ENCODE measurements at regions not wholly inside any gene's neighbourhood (a gene's known extent, or its start where the extent isn't known, plus 50 kb on each side); places are given as distances from the start of the nearest gene placed in this dataset.
"Not testable (repeated sequence)": the region's sequence is repeated elsewhere in the genome, so short reads cannot be mapped to it uniquely, and the experiment has no call there.

GRCh38 chr21:20016435-20017005 lies 981.7 kb upstream of the NCAM2 start:
- DNase-seq = no peak

DNA sequence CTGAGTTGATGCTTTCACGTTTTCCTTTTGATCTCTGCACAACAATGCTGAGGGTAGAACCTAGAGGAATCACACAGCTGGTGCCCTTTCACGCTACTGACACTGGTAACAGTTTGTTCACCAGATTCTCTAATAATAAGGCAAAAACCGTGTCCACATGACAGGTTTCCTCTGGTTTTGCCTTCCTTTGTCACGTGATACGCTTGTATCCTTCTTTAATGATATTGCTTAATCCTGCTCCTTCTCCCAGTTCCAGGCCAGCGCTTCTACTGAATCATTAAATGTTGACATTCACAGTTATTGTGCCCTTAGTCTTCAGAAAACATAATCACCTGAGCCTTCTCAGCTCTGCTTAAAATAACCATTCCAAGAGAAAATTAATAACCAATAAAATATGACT lies 978.2 kb upstream of the NCAM2 start:
- no peak for DNase-seq

DNA sequence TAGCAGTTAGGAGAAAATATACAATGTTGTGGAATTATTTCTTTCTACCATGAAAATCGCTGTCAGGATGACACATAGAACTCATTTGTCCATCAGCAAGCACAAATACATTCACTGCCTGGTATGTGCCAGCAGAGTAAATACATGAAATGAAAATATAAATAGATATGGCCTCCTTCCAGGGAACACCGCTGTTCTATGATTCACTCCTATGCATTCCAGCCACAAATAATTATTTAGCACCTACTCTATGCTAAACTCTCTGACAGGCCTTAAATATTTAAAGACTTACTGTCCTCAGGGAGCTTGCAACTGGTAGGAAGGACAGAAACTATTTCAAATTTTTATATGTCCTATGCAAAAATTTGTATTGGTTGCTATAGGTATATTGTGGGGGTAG lies 975.0 kb upstream of the NCAM2 start:
- no peak for DNase-seq

GRCh38 chr21:20024741-20025140 lies 973.5 kb upstream of the NCAM2 start:
- DNase-seq = no peak

DNA sequence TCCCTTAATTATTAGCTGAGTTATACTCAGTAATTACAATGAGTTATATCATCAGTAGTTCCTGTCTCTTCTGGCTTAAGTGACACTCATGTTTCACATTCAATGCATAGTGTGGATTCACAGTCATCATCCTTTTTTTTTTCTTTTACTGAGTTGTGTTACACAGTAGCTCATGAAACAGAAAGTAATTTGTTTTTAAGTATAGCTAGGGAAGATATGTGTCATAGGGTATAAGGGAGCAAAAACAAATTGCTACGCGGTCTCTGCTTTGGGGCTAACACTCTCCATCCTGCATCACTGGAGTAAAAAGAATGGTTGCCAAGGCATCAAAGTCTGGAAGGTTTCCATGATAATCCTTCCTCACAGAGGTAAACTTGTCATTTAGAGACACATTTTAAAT lies 971.7 kb upstream of the NCAM2 start:
- no peak for DNase-seq

GRCh38 chr21:20030390-20030789 lies 967.8 kb upstream of the NCAM2 start:
- DNase-seq = no peak

DNA sequence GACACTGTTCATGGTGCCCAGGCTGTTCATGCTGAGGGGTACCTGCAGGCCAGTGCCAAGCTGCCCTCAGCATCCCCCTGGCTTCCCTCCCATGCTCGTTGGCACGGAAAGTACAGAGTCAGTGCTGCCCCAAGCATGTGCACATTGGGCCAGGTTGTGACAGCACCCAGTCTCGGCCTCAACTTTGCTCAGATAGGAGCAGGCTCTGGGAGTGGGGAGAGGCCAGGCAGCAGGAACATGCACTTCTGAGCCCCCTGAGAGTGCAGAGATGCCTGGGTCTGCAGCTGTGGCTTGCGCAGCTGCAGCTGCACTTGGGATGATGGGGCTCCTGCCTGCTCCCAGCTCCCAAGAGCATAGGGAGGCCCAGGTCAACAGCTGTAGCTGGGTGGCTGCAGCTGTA lies 966.4 kb upstream of the NCAM2 start:
- DNase-seq = no peak

DNA sequence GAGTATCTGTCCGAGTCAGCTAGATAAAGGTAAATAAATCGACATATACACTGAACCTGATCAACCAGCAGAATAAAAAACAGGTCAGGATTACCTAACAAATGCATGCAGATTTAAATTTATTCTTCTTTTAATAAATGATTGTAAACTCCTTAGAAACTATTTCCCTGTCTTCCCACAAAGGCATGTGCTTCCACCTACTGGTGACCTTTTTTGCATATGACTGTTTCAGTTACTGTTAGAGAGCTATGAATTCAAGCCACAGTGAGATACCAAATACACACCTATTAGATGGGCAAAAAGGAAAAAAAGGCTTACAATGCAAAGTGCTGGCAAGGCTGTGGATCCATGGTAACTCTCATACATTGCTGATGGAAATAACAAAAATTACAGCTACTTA lies 957.4 kb upstream of the NCAM2 start:
- no peak for DNase-seq

GRCh38 chr21:20045197-20045596 lies 953.0 kb upstream of the NCAM2 start:
- DNase-seq = no peak

- not testable (repeated sequence) for DNase-seq
Observed at GRCh38 chr21:20048130-20048837, 949.9 kb upstream of the NCAM2 start.

- DNase-seq = no peak
Observed at GRCh38 chr21:20083336-20083735, 914.9 kb upstream of the NCAM2 start.

- no peak for DNase-seq
Observed at GRCh38 chr21:20083925-20084324, 914.3 kb upstream of the NCAM2 start.

DNA sequence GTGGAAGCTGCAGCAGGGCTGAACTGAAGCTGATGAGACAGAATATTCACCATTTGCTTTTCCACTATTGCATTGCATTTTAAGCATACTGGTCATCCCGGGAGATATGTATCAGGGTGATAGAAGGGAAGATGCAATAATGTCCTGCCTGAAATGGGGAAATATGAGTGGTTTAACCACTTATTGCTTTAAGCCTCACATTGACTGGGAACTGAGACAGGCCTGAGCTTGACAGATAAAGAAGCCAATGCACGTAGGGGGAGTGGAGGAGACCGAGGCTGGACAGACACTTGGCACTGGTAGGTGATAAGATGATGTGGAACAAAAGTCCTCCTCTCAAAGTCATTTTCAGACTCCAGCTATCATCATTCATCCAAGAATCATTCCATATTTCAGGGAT lies 911.7 kb upstream of the NCAM2 start:
- DNase-seq = no peak

GRCh38 chr21:20106368-20106767 lies 891.8 kb upstream of the NCAM2 start:
- no peak for DNase-seq

- DNase-seq = no peak
Observed at GRCh38 chr21:20108016-20108415, 890.2 kb upstream of the NCAM2 start.

GRCh38 chr21:20108976-20109540 lies 889.2 kb upstream of the NCAM2 start:
- no peak for DNase-seq

GRCh38 chr21:20110368-20110767 lies 887.8 kb upstream of the NCAM2 start:
- DNase-seq = no peak

DNA sequence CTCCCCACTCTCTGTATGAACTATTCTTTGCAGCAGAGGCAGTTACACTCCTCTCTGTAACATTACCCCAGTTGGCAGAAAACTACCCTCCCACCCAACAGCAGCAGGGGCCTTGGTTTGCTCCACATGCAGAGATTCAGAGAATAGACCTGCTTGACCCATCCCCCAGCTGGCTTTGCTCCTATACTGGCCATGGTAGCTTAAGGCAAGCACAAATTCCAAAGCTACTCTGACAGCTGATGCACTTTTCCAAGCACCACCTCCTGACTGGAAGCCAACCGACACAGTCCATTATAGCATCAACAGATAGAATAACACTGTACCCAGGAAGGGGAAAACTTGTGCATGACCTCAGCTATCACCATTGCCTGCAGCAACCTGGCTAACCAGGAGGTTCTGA lies 846.5 kb upstream of the NCAM2 start:
- no peak for DNase-seq

- DNase-seq = no peak
Observed at GRCh38 chr21:20163167-20163566, 835.0 kb upstream of the NCAM2 start.

DNA sequence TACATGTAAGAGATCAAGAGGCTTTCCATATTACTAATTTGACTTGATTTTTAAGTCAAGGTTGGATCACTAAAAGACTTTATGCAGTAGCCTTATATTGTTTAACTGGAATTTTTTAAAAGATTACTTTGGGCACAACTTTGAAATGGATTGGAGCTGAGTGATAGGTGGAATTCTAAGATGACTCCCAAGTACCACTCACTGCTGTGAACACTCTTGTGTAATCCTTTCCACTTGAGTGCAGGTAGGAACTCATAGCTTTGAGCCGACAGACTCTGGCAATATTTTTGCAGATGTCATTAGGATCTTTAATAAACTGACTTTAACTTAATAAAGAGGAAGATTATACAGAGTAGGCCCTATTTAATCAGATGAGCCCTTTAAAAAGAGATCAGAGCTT lies 831.1 kb upstream of the NCAM2 start:
- DNase-seq = no peak

- DNase-seq = no peak
Observed at GRCh38 chr21:20169812-20170576, 828.2 kb upstream of the NCAM2 start.

DNA sequence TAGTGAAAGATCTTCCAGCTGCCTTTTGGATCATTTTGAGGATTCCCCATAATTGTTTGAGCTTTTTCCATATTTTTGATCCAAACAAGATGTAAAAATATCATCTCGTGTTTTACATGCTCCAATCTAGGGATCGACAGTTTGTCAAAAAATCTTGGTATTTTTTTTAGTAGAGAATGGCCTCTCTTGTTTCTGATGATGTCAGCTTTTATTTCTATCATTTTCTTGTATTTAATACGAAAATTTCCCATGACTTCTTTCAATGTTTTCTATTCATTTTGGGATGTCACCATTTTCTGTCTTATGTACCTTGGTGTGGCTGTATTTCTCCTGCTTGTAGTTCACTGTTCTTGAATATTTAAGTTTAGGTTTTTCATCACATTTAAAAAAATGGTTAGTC lies 812.0 kb upstream of the NCAM2 start:
- no peak for DNase-seq

DNA sequence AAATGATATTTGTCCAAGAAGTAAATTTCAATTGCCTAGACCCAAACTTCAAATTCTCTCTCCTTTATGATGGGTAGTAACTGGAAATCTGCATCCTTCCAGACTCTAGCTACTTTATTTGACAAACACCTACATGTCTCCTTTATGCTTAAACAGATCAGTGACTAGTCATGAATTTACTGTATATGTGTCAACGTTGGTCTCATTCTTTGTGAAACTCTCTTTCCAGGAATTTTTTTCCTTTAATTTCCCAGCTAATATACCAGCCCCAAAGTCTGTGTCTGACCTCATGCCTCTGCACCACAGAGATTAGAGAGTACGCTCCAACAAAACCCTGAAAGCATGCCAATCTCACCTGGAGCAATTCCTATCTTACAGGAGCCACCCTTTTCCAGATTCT lies 811.2 kb upstream of the NCAM2 start:
- no peak for DNase-seq

DNA sequence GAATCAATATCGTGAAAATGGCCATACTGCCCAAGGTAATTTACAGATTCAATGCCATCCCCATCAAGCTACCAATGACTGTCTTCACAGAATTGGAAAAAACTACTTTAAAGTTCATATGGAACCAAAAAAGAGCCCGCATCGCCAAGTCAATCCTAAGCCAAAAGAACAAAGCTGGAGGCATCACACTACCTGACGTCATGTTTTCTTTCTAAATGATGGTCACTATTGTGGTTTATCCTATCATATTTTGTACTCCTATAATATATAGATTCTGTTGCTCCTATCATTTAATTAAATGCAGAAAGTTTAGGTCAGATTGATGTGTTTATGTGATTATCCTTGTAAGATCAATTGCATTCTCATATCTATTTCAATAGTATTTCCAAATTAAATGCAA lies 796.9 kb upstream of the NCAM2 start:
- DNase-seq = not testable (repeated sequence)

All from hippocampal formation (tissue), 2 donors.